HUDEP-2 (cell line): ENCODE measurements at regions not wholly inside any gene's neighbourhood (a gene's known extent, or its start where the extent isn't known, plus 50 kb on each side); places are given as distances from the start of the nearest gene placed in this dataset.

Experiments used
- DNase-seq, 76 experiments: peaks; one replicate each; lab custom pipeline; 2025; ENCODE audit not compliant: unreplicated experiment in 76 of 76; lab: John Stamatoyannopoulos, UW

- DNase-seq, result no peak
These were observed 250.7 kb upstream of the TNP1 start for GRCh38 chr2:217110550-217110949.

GRCh38 chr2:217108575-217109027 lies 248.7 kb upstream of the TNP1 start:
- no peak for DNase-seq

GRCh38 chr2:217108086-217108485 lies 248.2 kb upstream of the TNP1 start:
- DNase-seq, result no peak

- no peak for DNase-seq
These were observed 247.6 kb upstream of the TNP1 start for GRCh38 chr2:217107480-217107879.

- no peak for DNase-seq
These were observed 246.8 kb upstream of the TNP1 start for GRCh38 chr2:217106650-217107014.

- no peak for DNase-seq
These were observed 246.1 kb upstream of the TNP1 start for GRCh38 chr2:217105733-217106649.

- DNase-seq, result no peak
These were observed 244.1 kb upstream of the TNP1 start for GRCh38 chr2:217103752-217104545.

GRCh38 chr2:217102956-217103355 lies 243.1 kb upstream of the TNP1 start:
- DNase-seq, result no peak

- DNase-seq, result no peak
These were observed 242.1 kb upstream of the TNP1 start for GRCh38 chr2:217101972-217102371.

- DNase-seq, result no peak
These were observed 239.7 kb upstream of the TNP1 start for GRCh38 chr2:217099561-217099960.

GRCh38 chr2:217098435-217098834 lies 238.6 kb upstream of the TNP1 start:
- DNase-seq, result no peak

- DNase-seq, result no peak
These were observed 237.5 kb upstream of the TNP1 start for GRCh38 chr2:217097346-217097745.

GRCh38 chr2:217096474-217097225 lies 236.8 kb upstream of the TNP1 start:
- DNase-seq, result no peak

- no peak for DNase-seq
These were observed 235.8 kb upstream of the TNP1 start for GRCh38 chr2:217095511-217096205.

- peak in 3 of 76 experiments; percentile 3 to 15 (median 5) for DNase-seq
These were observed 233.0 kb upstream of the TNP1 start for GRCh38 chr2:217092710-217093379.

GRCh38 chr2:217091531-217091930 lies 231.7 kb upstream of the TNP1 start:
- no peak for DNase-seq

- no peak for DNase-seq
These were observed 231.0 kb upstream of the TNP1 start for GRCh38 chr2:217090884-217091283.

- DNase-seq, result no peak
These were observed 230.2 kb upstream of the TNP1 start for GRCh38 chr2:217090024-217090473.

GRCh38 chr2:217086718-217087117 lies 226.9 kb upstream of the TNP1 start:
- no peak for DNase-seq

GRCh38 chr2:217086038-217086522 lies 226.2 kb upstream of the TNP1 start:
- DNase-seq, result no peak
